K562 (cell line): ENCODE measurements at regions not wholly inside any gene's neighbourhood (a gene's known extent, or its start where the extent isn't known, plus 50 kb on each side); places are given as distances from the start of the nearest gene placed in this dataset.

Experiments
- ATAC-seq: fragments of 200-7000 bp; cut with Tn5 transposase; 3 replicates; pipeline ENCODE4 v1.9.1; 2020; ENCODE audit warnings: moderate library complexity
- BruUV-seq: library from RNA; stranded (reverse); fragments of 400-500 nt; replicated peaks from 2 replicates; lab custom pipeline; 2021; lab: Mats Ljungman, UMichigan
- CTCF ChIA-PET: fragments of 300-600 bp; formaldehyde crosslinking; extraction: SDS; loops from one replicate; lab custom pipeline; 2021; ENCODE audit warnings: low intra/inter-chr PET ratio; lab: Yijun Ruan, JAX
- POLR2A ChIA-PET: fragments of 300-600, 350-650 bp; sonication (Branson Sonifier 250); formaldehyde crosslinking; extraction: SDS; loops from one replicate; lab custom pipeline; 2021; ENCODE audit warnings: antibody characterized with exemption, inconsistent platforms; lab: Yijun Ruan, JAX
- DNase-seq, 4 experiments: peaks; one replicate each; pipeline versions ENCODE4 v3.0.0 to v3.0.0-alpha.2; 2011 to 2018; ENCODE audit warnings: low spot score in 3 of 4, mixed read lengths in 3 of 4; ENCODE audit errors: extremely low read depth in 1 of 4
- FAIRE-seq: peaks from 2 replicates; lab custom pipeline; 2011; peaks lifted over from hg19 to GRCh38; lab: Jason Lieb, UNC
- H2AFZ ChIP-seq: 2 replicates; pipeline ENCODE4 v1.6.0; 2011; ENCODE audit warnings: low read depth, low read length, control low read depth, inconsistent platforms
- H3K27ac ChIP-seq: fragments of 200-600 bp; 3 replicates; pipeline ENCODE4 v1.8.0; 2011; ENCODE audit warnings: low read depth, mild to moderate bottlenecking, control low read depth, inconsistent platforms, low read length, moderate library complexity, mixed read lengths; ENCODE audit errors: extremely low read depth
- H3K27me3 ChIP-seq, 2 experiments: fragments of 300-600 bp in 1 of 2; 2 replicates in 1 of 2; 3 replicates in 1 of 2; pipeline versions ENCODE4 v1.6.0 to v1.8.0; 2011; ENCODE audit warnings: inconsistent platforms in 2 of 2, low read length in 2 of 2, mild to moderate bottlenecking in 1 of 2, mixed read lengths in 1 of 2, moderate library complexity in 1 of 2; ENCODE audit not compliant: control insufficient read depth in 2 of 2, insufficient read depth in 2 of 2
- H3K36me3 ChIP-seq: fragments of 300-600 bp; 3 replicates; pipeline ENCODE4 v1.8.0; 2011; ENCODE audit warnings: mild to moderate bottlenecking, low read length, inconsistent platforms; ENCODE audit not compliant: control insufficient read depth, insufficient read depth
- H3K4me1 ChIP-seq, 2 experiments: fragments of 200-600 bp in 1 of 2; replicated peaks in 1 of 2; 2 replicates in 1 of 2; 3 replicates in 1 of 2; pipeline versions ENCODE4 v1.5.1 to v1.8.0; 2011; ENCODE audit warnings: inconsistent platforms in 2 of 2, low read length in 2 of 2, mild to moderate bottlenecking in 1 of 2, mixed read lengths in 1 of 2, moderate library complexity in 1 of 2; ENCODE audit not compliant: control insufficient read depth in 2 of 2, insufficient read depth in 2 of 2
- H3K4me2 ChIP-seq: 2 replicates; pipeline ENCODE4 v1.6.1; 2011; ENCODE audit warnings: low read length, control low read depth, inconsistent platforms, mixed read lengths; ENCODE audit not compliant: insufficient read depth
- H3K4me3 ChIP-seq: fragments of 200-600 bp; sonication (generic), shearing (Covaris generic); 2 replicates; pipeline ENCODE4 v1.5.1; 2016; ENCODE audit warnings: control low read depth, inconsistent platforms
- H3K79me2 ChIP-seq: fragments of 200-600 bp; 3 replicates; pipeline ENCODE4 v1.8.0; 2011; ENCODE audit warnings: low read length, inconsistent platforms; ENCODE audit not compliant: control insufficient read depth, insufficient read depth
- H3K9ac ChIP-seq, 2 experiments: 2 replicates each; pipeline versions ENCODE4 v1.6.0 to v1.6.1; 2011; ENCODE audit warnings: low read depth in 2 of 2, low read length in 2 of 2, control low read depth in 1 of 2, inconsistent platforms in 1 of 2, mild to moderate bottlenecking in 1 of 2, mixed read lengths in 1 of 2; ENCODE audit not compliant: insufficient read depth in 1 of 2
- H3K9me1 ChIP-seq: one replicate; pipeline ENCODE4 v1.6.0; 2011; ENCODE audit warnings: inconsistent platforms, mild to moderate bottlenecking, low read length, moderate library complexity; ENCODE audit not compliant: control insufficient read depth, insufficient read depth
- H3K9me3 ChIP-seq: replicated peaks from 2 replicates; pipeline ENCODE4 v1.5.1; 2011; ENCODE audit warnings: low read depth, low read length, inconsistent platforms; ENCODE audit not compliant: control insufficient read depth, insufficient read depth
- H4K20me1 ChIP-seq: replicated peaks from 2 replicates; pipeline ENCODE4 v1.6.1; 2011; ENCODE audit warnings: low read length, inconsistent platforms, mixed read lengths; ENCODE audit not compliant: control insufficient read depth, insufficient read depth
- BMI1 ChIP-seq: fragments of 150-350 bp; IDR thresholded peaks from 2 replicates; pipeline ENCODE4 v1.6.1; 2014; ENCODE audit warnings: low read length
- CAMTA2 ChIP-seq: fragments of 250-450 bp; sonication (Bioruptor Pico); conservative IDR thresholded peaks from 2 replicates; pipeline ENCODE4 v1.5.1; 2022
- CTCFL ChIP-seq: IDR thresholded peaks from 2 replicates; pipeline ENCODE4 v1.6.1; 2011; ENCODE audit warnings: borderline replicate concordance, low read depth, mild to moderate bottlenecking, moderate library complexity, low read length; ENCODE audit not compliant: insufficient read depth, poor library complexity, severe bottlenecking
- ELF2 ChIP-seq: fragments of 250-450 bp; sonication (Bioruptor Pico); IDR thresholded peaks from 2 replicates; pipeline ENCODE4 v1.5.0; 2021; ENCODE audit warnings: mild to moderate bottlenecking
- GTF2F1 ChIP-seq: IDR thresholded peaks from 2 replicates; pipeline ENCODE4 v1.6.1; 2011; ENCODE audit warnings: low read depth, low read length, improper control_type of control experiment
- ILK ChIP-seq: fragments of 450-650 bp; IDR thresholded peaks from 2 replicates; pipeline ENCODE4 v1.6.1; 2016; ENCODE audit warnings: missing genetic modification characterization, low read depth, mild to moderate bottlenecking, missing compliant biosample characterization, moderate library complexity, borderline replicate concordance
- TAF15 ChIP-seq: fragments of 200-400 bp; formaldehyde crosslinking; IDR thresholded peaks from 2 replicates; pipeline ENCODE4 v1.6.1; 2017; ENCODE audit warnings: mild to moderate bottlenecking, low read depth, low read length, moderate library complexity
- ZBTB9 ChIP-seq: fragments of 450-650 bp; formaldehyde crosslinking; IDR thresholded peaks from 2 replicates; pipeline ENCODE4 v1.4.0; 2020; ENCODE audit warnings: mild to moderate bottlenecking, moderate library complexity
- ZNF3 ChIP-seq: fragments of 250-450 bp; sonication (Bioruptor Pico); IDR thresholded peaks from 2 replicates; pipeline ENCODE4 v1.5.0; 2021; ENCODE audit warnings: mild to moderate bottlenecking, moderate library complexity
- ZNF398 ChIP-seq: fragments of 250-450 bp; sonication (Bioruptor Pico); IDR thresholded peaks from 2 replicates; pipeline ENCODE4 v1.8.0; 2021; ENCODE audit warnings: moderate library complexity, mild to moderate bottlenecking, inconsistent platforms
- ZNF707 ChIP-seq: fragments of 250-450 bp; sonication (Bioruptor Pico); conservative IDR thresholded peaks from 2 replicates; pipeline ENCODE4 v1.8.0; 2022; ENCODE audit warnings: inconsistent platforms, mild to moderate bottlenecking, moderate library complexity
- WGBS: fragments of 100-300 bp; shearing (Covaris generic); methylation state at CpG from one replicate; pipeline ENCODE4 v1.1.6; 2016; ENCODE audit warnings: low coverage, mixed read lengths; ENCODE audit not compliant: insufficient coverage; ENCODE audit errors: missing lambda C conversion rate; 5-methylcytosine and 5-hydroxymethylcytosine counted together
- in situ Hi-C: fragments of 300-500 bp; cut with MboI; formaldehyde crosslinking; loops from 4 replicates; pipeline ENCODE4 v1.15.0; 2018; ENCODE audit warnings: inconsistent platforms, mixed read lengths
- intact Hi-C: fragments of 100-400 bp; cut with micrococcal nuclease; formaldehyde crosslinking; loops from 2 replicates; pipeline ENCODE4 v1.14.2; 2022

- Histone ChIP-seq H3K27ac (no peak overlapping the region), H4K20me1 (no peaks in the 10 kb centered on the region), H3K4me3 (no peak overlapping the region), H3K4me1 (no peaks in the 10 kb centered on the region), H3K79me2 (no peaks in the 10 kb centered on the region), H3K9ac (no peak overlapping the region), H3K36me3 (no peaks in the 10 kb centered on the region), H3K4me2 (no peak overlapping the region)
- 0% methylated on average over 1 of the region's 1 CpG for WGBS
- BruUV-seq = no TSS peak
- FAIRE-seq (no peak), DNase-seq (no peak)
- in situ Hi-C loops (no loop called here), intact Hi-C loops (no loop called here)
- no peak for TF ChIP-seq ZNF707 (CRISPR knock-in tag)
- TF ChIP-seq GTF2F1 = no peak
- TF ChIP-seq ZNF3 (CRISPR knock-in tag) = no peak
- no peak for TF ChIP-seq ZNF398 (CRISPR knock-in tag)
- TF ChIP-seq ILK (tag) = no peak
- no peak for TF ChIP-seq CAMTA2
- no peak for TF ChIP-seq ELF2
- TF ChIP-seq BMI1 = no peak
- no peak for TF ChIP-seq CTCFL
- TF ChIP-seq TAF15 = no peak
- TF ChIP-seq ZBTB9 (CRISPR knock-in tag) = no peak
- TF ChIP-seq, all 486 proteins: peak for 0
- H2AFZ ChIP-seq = no peak overlapping the region
- H3K9me1 ChIP-seq = no peaks in the 10 kb centered on the region
- no peak for ATAC-seq
- no peaks in the 10 kb centered on the region for H3K27me3 ChIP-seq
- H3K9me3 ChIP-seq = no peaks in the 10 kb centered on the region
- POLR2A ChIA-PET = no interaction called here
- CTCF ChIA-PET = no interaction called here
Observed at GRCh38 chr2:226086190-226086589, 686.7 kb downstream of the NYAP2 start.
